OCI-LY1 (cell line): ENCODE measurements at regions not wholly inside any gene's neighbourhood (a gene's known extent, or its start where the extent isn't known, plus 50 kb on each side); places are given as distances from the start of the nearest gene placed in this dataset.

Experiments
- H2AFZ ChIP-seq: fragments of 200-600 bp; sonication (generic), shearing (Covaris generic); 2 replicates; pipeline ENCODE4 v1.6.0; 2014; ENCODE audit warnings: antibody characterized with exemption, mild to moderate bottlenecking, low read length
- H3F3A ChIP-seq: fragments of 200-600 bp; sonication (generic), shearing (Covaris generic); 2 replicates; pipeline ENCODE4 v1.6.0; 2014; ENCODE audit warnings: mild to moderate bottlenecking, antibody characterized with exemption, low read length, moderate library complexity; ENCODE audit not compliant: insufficient read depth
- H3K27ac ChIP-seq: fragments of 200-600 bp; sonication (generic); 2 replicates; pipeline ENCODE4 v1.5.1; 2014; ENCODE audit warnings: low read length, mixed run types, mild to moderate bottlenecking, low read depth; ENCODE audit not compliant: poor library complexity, severe bottlenecking
- H3K27me3 ChIP-seq: fragments of 200-600 bp; sonication (generic); 2 replicates; pipeline ENCODE4 v1.6.0; 2014; ENCODE audit warnings: antibody characterized with exemption, mild to moderate bottlenecking, low read length, moderate library complexity; ENCODE audit not compliant: insufficient read depth
- H3K36me3 ChIP-seq: fragments of 200-600 bp; sonication (generic); 2 replicates; pipeline ENCODE4 v1.6.1; 2014; ENCODE audit warnings: mild to moderate bottlenecking, antibody characterized with exemption, low read length, moderate library complexity, mixed read lengths; ENCODE audit not compliant: insufficient read depth
- H3K4me1 ChIP-seq: fragments of 200-600 bp; sonication (generic); 2 replicates; pipeline ENCODE4 v1.5.1; 2014; ENCODE audit warnings: mild to moderate bottlenecking, low read length, moderate library complexity; ENCODE audit not compliant: insufficient read depth, severe bottlenecking
- H3K4me2 ChIP-seq: fragments of 200-600 bp; sonication (generic), shearing (Covaris generic); 2 replicates; pipeline ENCODE4 v1.6.1; 2014; ENCODE audit warnings: low read length
- H3K4me3 ChIP-seq: fragments of 200-600 bp; sonication (generic); 2 replicates; pipeline ENCODE4 v1.5.1; 2014; ENCODE audit warnings: low read length, low read depth, mild to moderate bottlenecking, mixed read lengths; ENCODE audit not compliant: poor library complexity, severe bottlenecking
- H3K79me2 ChIP-seq: fragments of 200-600 bp; shearing (Covaris generic); 2 replicates; pipeline ENCODE4 v1.6.1; 2016; ENCODE audit warnings: mixed run types, low read length, mixed read lengths; ENCODE audit not compliant: insufficient read depth
- H3K9ac ChIP-seq: fragments of 200-600 bp; sonication (generic), shearing (Covaris generic); 2 replicates; pipeline ENCODE4 v1.6.1; 2014; ENCODE audit warnings: mild to moderate bottlenecking, low read length, mixed read lengths
- H3K9me2 ChIP-seq: fragments of 200-600 bp; sonication (generic), shearing (Covaris generic); 2 replicates; pipeline ENCODE4 v1.6.1; 2014; ENCODE audit warnings: low read depth, mild to moderate bottlenecking, low read length, mixed read lengths
- H3K9me3 ChIP-seq: fragments of 200-600 bp; shearing (Covaris generic); 2 replicates; pipeline ENCODE4 v1.6.1; 2014; ENCODE audit warnings: low read length, mixed read lengths
- H4K20me1 ChIP-seq: fragments of 200-600 bp; sonication (generic), shearing (Covaris generic); 2 replicates; pipeline ENCODE4 v1.6.0; 2016; ENCODE audit warnings: mild to moderate bottlenecking, low read length; ENCODE audit not compliant: insufficient read depth
- EZH2 ChIP-seq: fragments of 200-600 bp; sonication (generic), shearing (Covaris generic); IDR thresholded peaks from 2 replicates; pipeline ENCODE4 v1.8.0; 2017; ENCODE audit warnings: borderline replicate concordance, mixed run types, mild to moderate bottlenecking, antibody characterized with exemption, low read length, moderate library complexity, mixed read lengths
- TF ChIP-seq, protein P1 (sequence below): fragments of 200-600 bp; sonication (generic), shearing (Covaris generic); IDR thresholded peaks from 2 replicates; pipeline ENCODE4 v1.5.1; 2017; ENCODE audit warnings: mild to moderate bottlenecking, antibody characterized with exemption, low read length, moderate library complexity, mixed read lengths

DNA sequence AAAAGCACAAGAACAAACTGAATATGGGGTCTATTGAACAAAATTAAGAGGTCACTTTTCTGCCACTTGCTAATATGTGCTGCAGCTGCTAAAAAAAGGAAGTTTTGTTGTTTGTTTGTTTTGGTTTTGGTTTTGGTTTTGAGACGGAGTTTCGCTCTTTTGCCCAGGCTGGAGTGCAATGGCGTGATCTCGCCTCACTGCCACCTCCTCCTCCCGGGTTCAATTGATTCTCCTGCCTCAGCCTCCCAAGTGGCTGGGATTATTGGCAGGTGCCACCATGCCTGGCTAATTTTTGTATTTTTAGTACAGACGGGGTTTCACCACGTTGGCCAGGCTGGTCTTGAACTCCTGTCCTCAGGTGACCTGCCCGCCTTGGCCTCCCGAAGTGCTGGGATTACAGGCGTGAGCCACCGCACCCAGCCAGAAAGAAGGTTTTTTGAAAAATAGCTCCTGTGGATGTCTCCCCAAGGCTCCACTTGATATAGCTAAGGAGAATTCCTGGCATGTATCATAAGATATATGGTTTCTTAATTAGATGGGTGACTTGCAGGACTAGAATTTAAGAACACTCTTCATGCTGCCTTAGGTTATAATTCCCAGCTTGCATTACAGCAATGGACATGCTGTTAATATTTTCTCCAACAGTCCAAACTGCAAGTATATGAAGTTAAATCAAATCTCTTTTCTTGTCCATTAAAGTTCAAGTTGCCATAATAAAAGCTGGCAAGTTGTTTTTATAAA is 237.6 kb upstream of the AMIGO2 start:
- peak overlapping the region; percentile 41 for H3K9ac ChIP-seq
- no peaks in the 10 kb centered on the region for H3F3A ChIP-seq
- peak overlapping the region; percentile 29 for H3K4me3 ChIP-seq
- H3K27ac ChIP-seq: peak overlapping the region; percentile 82
- no peaks in the 10 kb centered on the region for H3K27me3 ChIP-seq
- TF ChIP-seq EZH2: no peak
- TF ChIP-seq, protein P1, sequence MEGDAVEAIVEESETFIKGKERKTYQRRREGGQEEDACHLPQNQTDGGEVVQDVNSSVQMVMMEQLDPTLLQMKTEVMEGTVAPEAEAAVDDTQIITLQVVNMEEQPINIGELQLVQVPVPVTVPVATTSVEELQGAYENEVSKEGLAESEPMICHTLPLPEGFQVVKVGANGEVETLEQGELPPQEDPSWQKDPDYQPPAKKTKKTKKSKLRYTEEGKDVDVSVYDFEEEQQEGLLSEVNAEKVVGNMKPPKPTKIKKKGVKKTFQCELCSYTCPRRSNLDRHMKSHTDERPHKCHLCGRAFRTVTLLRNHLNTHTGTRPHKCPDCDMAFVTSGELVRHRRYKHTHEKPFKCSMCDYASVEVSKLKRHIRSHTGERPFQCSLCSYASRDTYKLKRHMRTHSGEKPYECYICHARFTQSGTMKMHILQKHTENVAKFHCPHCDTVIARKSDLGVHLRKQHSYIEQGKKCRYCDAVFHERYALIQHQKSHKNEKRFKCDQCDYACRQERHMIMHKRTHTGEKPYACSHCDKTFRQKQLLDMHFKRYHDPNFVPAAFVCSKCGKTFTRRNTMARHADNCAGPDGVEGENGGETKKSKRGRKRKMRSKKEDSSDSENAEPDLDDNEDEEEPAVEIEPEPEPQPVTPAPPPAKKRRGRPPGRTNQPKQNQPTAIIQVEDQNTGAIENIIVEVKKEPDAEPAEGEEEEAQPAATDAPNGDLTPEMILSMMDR: no peak
- no peaks in the 10 kb centered on the region for H3K9me3 ChIP-seq
- H3K4me1 ChIP-seq: peaks cover 65% of the 10 kb centered on the region
- H3K36me3 ChIP-seq: no peaks in the 10 kb centered on the region
- peak overlapping the region; percentile 93 for H2AFZ ChIP-seq
- H3K4me2 ChIP-seq: peak overlapping the region; percentile 70
- no peaks in the 10 kb centered on the region for H3K79me2 ChIP-seq
- no peaks in the 10 kb centered on the region for H3K9me2 ChIP-seq
- no peaks in the 10 kb centered on the region for H4K20me1 ChIP-seq

DNA sequence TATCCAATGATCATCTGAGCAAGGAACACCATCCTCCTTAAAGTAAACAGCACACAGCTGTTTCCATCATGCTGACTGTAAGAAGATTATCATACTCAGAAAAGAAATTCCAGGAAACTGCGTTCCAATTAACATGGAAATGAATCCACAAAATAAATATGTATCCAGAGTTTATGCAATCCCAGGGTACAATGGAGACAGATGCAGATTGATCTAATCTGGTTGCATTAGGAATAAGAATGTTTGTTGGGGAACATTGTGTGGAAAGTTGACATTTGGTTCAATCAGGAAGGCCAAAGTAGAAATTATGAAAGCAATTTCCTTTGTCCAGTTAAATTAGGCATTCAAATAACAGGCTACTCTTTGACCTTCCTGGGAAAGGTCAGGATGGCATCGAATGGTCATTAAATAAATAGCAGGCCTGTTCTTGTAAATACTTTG is 236.9 kb upstream of the AMIGO2 start:
- Histone ChIP-seq H3K9me2 (no peaks in the 10 kb centered on the region), H3K4me2 (peak overlapping the region; percentile 70), H2AFZ (peak overlapping the region; percentile 93), H3K36me3 (no peaks in the 10 kb centered on the region), H3K9me3 (no peaks in the 10 kb centered on the region), H3K79me2 (no peaks in the 10 kb centered on the region), H3K27ac (peak overlapping the region; percentile 82), H3K4me1 (peaks cover 66% of the 10 kb centered on the region), H3K27me3 (no peaks in the 10 kb centered on the region), H3K9ac (peak overlapping the region; percentile 41), H4K20me1 (no peaks in the 10 kb centered on the region), H3K4me3 (peak overlapping the region; percentile 29), H3F3A (no peaks in the 10 kb centered on the region)
- TF ChIP-seq, protein P1: no peak
- no peak for TF ChIP-seq EZH2

DNA sequence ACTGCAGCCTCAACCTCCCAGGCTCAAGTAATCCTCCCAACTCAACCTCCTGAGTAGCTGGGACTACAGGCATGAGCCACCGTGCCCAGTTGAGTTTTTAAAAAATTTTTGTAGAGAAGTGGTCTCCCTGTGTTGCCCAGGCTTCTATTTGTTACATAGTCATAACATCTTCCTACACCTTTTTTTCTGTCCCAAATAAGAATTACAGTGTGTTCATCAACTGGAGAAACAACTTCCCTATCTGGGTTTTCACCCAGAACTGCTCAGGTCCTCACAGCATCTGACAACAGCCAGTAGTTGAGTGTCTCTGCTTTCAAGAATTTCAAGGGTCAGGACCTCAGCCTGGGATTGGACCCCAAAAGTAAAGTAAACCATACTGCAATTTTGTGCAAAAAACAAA is 235.2 kb upstream of the AMIGO2 start:
- Histone ChIP-seq H4K20me1 (no peaks in the 10 kb centered on the region), H2AFZ (0 out of 2 replicates have a peak overlapping the region, but pooled peaks have one; percentile 62), H3K9me2 (no peaks in the 10 kb centered on the region), H3K79me2 (no peaks in the 10 kb centered on the region), H3K4me1 (peaks cover 65% of the 10 kb centered on the region), H3K27ac (peak overlapping the region; percentile 82), H3K4me3 (no peak overlapping the region), H3F3A (no peaks in the 10 kb centered on the region), H3K4me2 (no peak overlapping the region), H3K27me3 (no peaks in the 10 kb centered on the region), H3K36me3 (no peaks in the 10 kb centered on the region), H3K9ac (peak overlapping the region; percentile 15; the same call in 1 of the 2 replicates), H3K9me3 (no peaks in the 10 kb centered on the region)
- no peak for TF ChIP-seq EZH2
- TF ChIP-seq, protein P1: no peak
